Small intestine (tissue), 7 donors: ENCODE measurements at regions not wholly inside any gene's neighbourhood (a gene's known extent, or its start where the extent isn't known, plus 50 kb on each side); places are given as distances from the start of the nearest gene placed in this dataset.
"Not testable (repeated sequence)": the region's sequence is repeated elsewhere in the genome, so short reads cannot be mapped to it uniquely, and the experiment has no call there.

ENCODE experiments used
- DNase-seq, 2 donors: peaks; one replicate each; pipeline versions ENCODE4 v3.0.0 to v3.0.0-alpha.2; 2013
- FAIRE-seq: peaks from 2 replicates; lab custom pipeline; 2012; peaks lifted over from hg19 to GRCh38; lab: Jason Lieb, UNC
- H3K27ac ChIP-seq, 3 donors: one replicate each; pipeline ENCODE4 v1.5.1; 2013; ENCODE audit warnings: low read length in 2 of 3, mild to moderate bottlenecking in 2 of 3, control low read depth in 1 of 3, inconsistent platforms in 1 of 3, low read depth in 1 of 3, moderate library complexity in 1 of 3
- H3K27me3 ChIP-seq, 3 donors: one replicate each; pipeline ENCODE4 v1.6.1; 2013; ENCODE audit warnings: low read length in 3 of 3, inconsistent platforms in 1 of 3; ENCODE audit not compliant: control insufficient read depth in 3 of 3, insufficient read depth in 3 of 3
- H3K36me3 ChIP-seq, 3 donors: one replicate each; pipeline ENCODE4 v1.6.1; 2013; ENCODE audit warnings: low read length in 3 of 3, inconsistent platforms in 1 of 3, low read depth in 1 of 3, mild to moderate bottlenecking in 1 of 3, moderate library complexity in 1 of 3; ENCODE audit not compliant: control insufficient read depth in 3 of 3, insufficient read depth in 2 of 3
- H3K4me1 ChIP-seq, 3 donors: one replicate each; pipeline ENCODE4 v1.6.1; 2013; ENCODE audit warnings: low read length in 2 of 3, inconsistent platforms in 1 of 3, low read depth in 1 of 3, mild to moderate bottlenecking in 1 of 3, moderate library complexity in 1 of 3; ENCODE audit not compliant: control insufficient read depth in 3 of 3, insufficient read depth in 2 of 3
- H3K4me3 ChIP-seq, 3 donors: one replicate each; pipeline ENCODE4 v1.5.1; 2013; ENCODE audit warnings: low read length in 3 of 3, control low read depth in 1 of 3, inconsistent platforms in 1 of 3, low read depth in 1 of 3, mild to moderate bottlenecking in 1 of 3, moderate library complexity in 1 of 3
- H3K9me3 ChIP-seq, 2 donors: one replicate each; pipeline ENCODE4 v1.6.1; 2013; ENCODE audit warnings: low read depth in 1 of 2, low read length in 1 of 2; ENCODE audit not compliant: control insufficient read depth in 2 of 2, insufficient read depth in 1 of 2
- WGBS, 3 donors: extraction: QIAGEN DNeasy Blood & Tissue Kit; methylation state at CpG; one replicate each; pipeline ENCODE4 v1.1.7; 2013; 5-methylcytosine and 5-hydroxymethylcytosine counted together
- donor health status: healthy with polysubstance abuse.
- donor health status: control.
- donor health status: control.
- donor health status: Bipolar disorder and iron deficiency.
- donor health status: healthy.

GRCh38 chr12:67782573-67782972 is 134.0 kb downstream of the DYRK2 start:
- Histone ChIP-seq H3K4me1 (no peaks in the 10 kb centered on the region), H3K27ac (no peak overlapping the region), H3K4me3 (no peak overlapping the region), H3K36me3 (no peaks in the 10 kb centered on the region), H3K27me3 (no peaks in the 10 kb centered on the region), H3K9me3 (no peaks in the 10 kb centered on the region)
- no peak for FAIRE-seq
- DNase-seq = no peak
- WGBS, 3 donors = 94 to 100% (median 94%) methylated on average over 1 of the region's 1 CpG

GRCh38 chr12:67783393-67783792 is 134.8 kb downstream of the DYRK2 start:
- Histone ChIP-seq H3K9me3 (no peaks in the 10 kb centered on the region), H3K27me3 (no peaks in the 10 kb centered on the region), H3K4me3 (no peak overlapping the region), H3K4me1 (no peaks in the 10 kb centered on the region), H3K36me3 (no peaks in the 10 kb centered on the region), H3K27ac (no peak overlapping the region)
- WGBS, 3 donors = 58 to 77% (median 68%) methylated on average over 1 of the region's 1 CpG
- DNase-seq = no peak
- no peak for FAIRE-seq

- H3K27me3 ChIP-seq = no peaks in the 10 kb centered on the region
- H3K9me3 ChIP-seq = no peaks in the 10 kb centered on the region
- 71 to 88% (median 78%) methylated on average over 3 of the region's 3 CpGs for WGBS, 3 donors
- H3K27ac ChIP-seq = no peak overlapping the region
- DNase-seq (no peak), FAIRE-seq (no peak)
- no peaks in the 10 kb centered on the region for H3K4me1 ChIP-seq
- H3K36me3 ChIP-seq = no peaks in the 10 kb centered on the region
- no peak overlapping the region for H3K4me3 ChIP-seq
Observed at GRCh38 chr12:67784831-67785230, 136.3 kb downstream of the DYRK2 start.

GRCh38 chr12:67786086-67786485 is 137.5 kb downstream of the DYRK2 start:
- Histone ChIP-seq H3K9me3 (peaks cover 0 to 3% of the 10 kb centered on the region in 2 donors), H3K27me3 (no peaks in the 10 kb centered on the region), H3K4me3 (no peak overlapping the region), H3K36me3 (no peaks in the 10 kb centered on the region), H3K27ac (no peak overlapping the region), H3K4me1 (no peaks in the 10 kb centered on the region)
- FAIRE-seq (no peak), DNase-seq (no peak)
- 64 to 77% (median 64%) methylated on average over 3 of the region's 3 CpGs for WGBS, 3 donors

- WGBS, 3 donors = 74 to 77% (median 76%) methylated on average over 5 of the region's 5 CpGs
- Histone ChIP-seq H3K27me3 (no peaks in the 10 kb centered on the region), H3K27ac (no peak overlapping the region), H3K9me3 (peaks cover 0 to 11% of the 10 kb centered on the region in 2 donors), H3K36me3 (no peaks in the 10 kb centered on the region), H3K4me3 (no peak overlapping the region), H3K4me1 (no peaks in the 10 kb centered on the region)
- no peak for FAIRE-seq
- DNase-seq = no peak
Observed at GRCh38 chr12:67788118-67788517, 139.6 kb downstream of the DYRK2 start.

GRCh38 chr12:67789266-67789665 is 140.7 kb downstream of the DYRK2 start:
- no peak for DNase-seq
- Histone ChIP-seq H3K4me1 (no peaks in the 10 kb centered on the region), H3K27ac (no peak overlapping the region), H3K4me3 (no peak overlapping the region), H3K36me3 (no peaks in the 10 kb centered on the region), H3K27me3 (no peaks in the 10 kb centered on the region), H3K9me3 (peaks cover 0 to 11% of the 10 kb centered on the region in 2 donors)
- no peak for FAIRE-seq

- no peaks in the 10 kb centered on the region for H3K36me3 ChIP-seq
- no peak overlapping the region for H3K4me3 ChIP-seq
- H3K27me3 ChIP-seq = no peaks in the 10 kb centered on the region
- FAIRE-seq = no peak
- peaks cover 0 to 11% of the 10 kb centered on the region in 2 donors for H3K9me3 ChIP-seq
- 85 to 94% (median 92%) methylated on average over 2 of the region's 2 CpGs for WGBS, 3 donors
- H3K27ac ChIP-seq = no peak overlapping the region
- peaks cover 0 to 7% (median 0%) of the 10 kb centered on the region in 3 donors for H3K4me1 ChIP-seq
- DNase-seq = no peak
Observed at GRCh38 chr12:67790660-67791059, 142.1 kb downstream of the DYRK2 start.

GRCh38 chr12:67791362-67791761 is 142.8 kb downstream of the DYRK2 start:
- not testable (repeated sequence) for H3K4me3 ChIP-seq, H3K36me3 ChIP-seq, H3K27me3 ChIP-seq, H3K27ac ChIP-seq, FAIRE-seq, DNase-seq, H3K4me1 ChIP-seq
- WGBS, 3 donors = 96 to 97% (median 97%) methylated on average over 3 of the region's 3 CpGs
- H3K9me3 ChIP-seq = peaks cover 0 to 11% of the 10 kb centered on the region in 2 donors

- no peaks in the 10 kb centered on the region for H3K36me3 ChIP-seq
- H3K4me1 ChIP-seq = peaks cover 0 to 12% (median 0%) of the 10 kb centered on the region in 3 donors
- H3K27ac ChIP-seq = no peak overlapping the region
- H3K27me3 ChIP-seq = no peaks in the 10 kb centered on the region
- DNase-seq (no peak), FAIRE-seq (no peak)
- peaks cover 0 to 11% of the 10 kb centered on the region in 2 donors for H3K9me3 ChIP-seq
- H3K4me3 ChIP-seq = no peak overlapping the region
- WGBS, 3 donors = 86 to 90% (median 88%) methylated on average over 12 of the region's 12 CpGs
Observed at GRCh38 chr12:67792185-67792584, 143.6 kb downstream of the DYRK2 start.
